ENCODE measurements at regions not wholly inside any gene's neighbourhood (a gene's known extent, or its start where the extent isn't known, plus 50 kb on each side); places are given as distances from the start of the nearest gene placed in this dataset.
A peak's percentile ranks its signal among the peaks of the same experiment; 100 is the strongest.

- Histone ChIP-seq H3K4me3 (no peak overlapping the region), H3K27me3 (no peaks in the 10 kb centered on the region), H3K27ac (no peak overlapping the region), H3K36me3 (no peaks in the 10 kb centered on the region), H3K9me3 (no peaks in the 10 kb centered on the region), H3K4me1 (no peaks in the 10 kb centered on the region)
- no peak for TF ChIP-seq CTCF (IDR thresholded peaks at IDR 0.05)
- peak; percentile 44 for DNase-seq (ENCODE audit: low spot score)
Observed at GRCh38 chr20:57851025-57851682, 141.3 kb upstream of the PMEPA1 start.

- H3K27ac ChIP-seq: no peak overlapping the region
- no peaks in the 10 kb centered on the region for H3K9me3 ChIP-seq
- no peaks in the 10 kb centered on the region for H3K4me1 ChIP-seq
- TF ChIP-seq CTCF (IDR thresholded peaks at IDR 0.05): no peak
- H3K27me3 ChIP-seq: no peaks in the 10 kb centered on the region
- DNase-seq (ENCODE audit: low spot score): peak; percentile 50
- H3K4me3 ChIP-seq: no peak overlapping the region
- H3K36me3 ChIP-seq: no peaks in the 10 kb centered on the region
Observed at GRCh38 chr20:57849521-57850215, 139.9 kb upstream of the PMEPA1 start.

- no peak for TF ChIP-seq CTCF (IDR thresholded peaks at IDR 0.05)
- H3K4me1 ChIP-seq: no peaks in the 10 kb centered on the region
- peak; percentile 30 for DNase-seq (ENCODE audit: low spot score)
Observed at GRCh38 chr20:57849121-57849520, 139.3 kb upstream of the PMEPA1 start.

GRCh38 chr20:57848282-57848681 lies 138.5 kb upstream of the PMEPA1 start:
- no peak overlapping the region for H3K4me3 ChIP-seq
- TF ChIP-seq CTCF (IDR thresholded peaks at IDR 0.05): no peak
- no peak overlapping the region for H3K27ac ChIP-seq
- DNase-seq (ENCODE audit: low spot score): no peak
- no peaks in the 10 kb centered on the region for H3K9me3 ChIP-seq
- no peaks in the 10 kb centered on the region for H3K36me3 ChIP-seq
- no peaks in the 10 kb centered on the region for H3K27me3 ChIP-seq
- no peaks in the 10 kb centered on the region for H3K4me1 ChIP-seq

More at GRCh38 chr20:57849121-57849520, 139.3 kb upstream of the PMEPA1 start:
- Histone ChIP-seq H3K9me3 (no peaks in the 10 kb centered on the region), H3K36me3 (no peaks in the 10 kb centered on the region), H3K4me3 (no peak overlapping the region), H3K27me3 (no peaks in the 10 kb centered on the region), H3K27ac (no peak overlapping the region)

- Histone ChIP-seq H3K27me3 (no peaks in the 10 kb centered on the region), H3K9me3 (no peaks in the 10 kb centered on the region), H3K4me3 (no peak overlapping the region), H3K4me1 (no peaks in the 10 kb centered on the region), H3K36me3 (no peaks in the 10 kb centered on the region), H3K27ac (no peak overlapping the region)
- DNase-seq (ENCODE audit: low spot score): peak; percentile 7
- no peak for TF ChIP-seq CTCF (IDR thresholded peaks at IDR 0.05)
Observed at GRCh38 chr20:57847104-57847503, 137.3 kb upstream of the PMEPA1 start.
